ENCODE measurements at regions not wholly inside any gene's neighbourhood (a gene's known extent, or its start where the extent isn't known, plus 50 kb on each side); places are given as distances from the start of the nearest gene placed in this dataset.

GRCh38 chr10:61356354-61356753 lies 96.8 kb downstream of the TMEM26 start:
- TF ChIP-seq EZH2phosphoT487 (conservative IDR thresholded peaks at IDR 0.05; ENCODE audit: low read length) (no peak), CTCF (IDR thresholded peaks at IDR 0.05; ENCODE audit: insufficient read depth, low read length, poor library complexity, severe bottlenecking) (no peak)

Measured in SU-DHL-6 (cell line).